SK-N-MC (cell line): ENCODE measurements at regions not wholly inside any gene's neighbourhood (a gene's known extent, or its start where the extent isn't known, plus 50 kb on each side); places are given as distances from the start of the nearest gene placed in this dataset.

ENCODE experiments used
- DNase-seq: peaks from one replicate; pipeline ENCODE4 v3.0.0-alpha.2; 2011; ENCODE audit warnings: low read depth, low spot score
- H3K27ac ChIP-seq: fragments of 200-600 bp; sonication (generic); 2 replicates; pipeline ENCODE4 v1.5.1; 2016; ENCODE audit warnings: mixed run types
- H3K36me3 ChIP-seq: fragments of 200-600 bp; sonication (generic); 2 replicates; pipeline ENCODE4 v1.6.1; 2017; ENCODE audit warnings: antibody characterized with exemption, low read length, mixed read lengths; ENCODE audit not compliant: insufficient read depth
- H3K4me3 ChIP-seq: fragments of 200-600 bp; sonication (generic); 2 replicates; pipeline ENCODE4 v1.5.1; 2016
- H3K9ac ChIP-seq: fragments of 200-600 bp; sonication (generic); 2 replicates; pipeline ENCODE4 v1.8.0; 2017; ENCODE audit warnings: mixed run types, mixed read lengths; ENCODE audit not compliant: insufficient read length
- H3K9me3 ChIP-seq: fragments of 200-600 bp; sonication (generic); 2 replicates; pipeline ENCODE4 v1.6.1; 2017; ENCODE audit warnings: low read depth, mild to moderate bottlenecking, antibody characterized with exemption, low read length, moderate library complexity, mixed read lengths
- EZH2 ChIP-seq: fragments of 200-600 bp; sonication (generic); IDR thresholded peaks from one replicate; pipeline ENCODE4 v1.6.1; 2017; ENCODE audit warnings: antibody characterized with exemption
- FOXP2 ChIP-seq: optimal IDR thresholded peaks from 2 replicates; pipeline ENCODE3; 2011; ENCODE audit warnings: mild to moderate bottlenecking, moderate library complexity; ENCODE audit not compliant: insufficient read depth; ENCODE audit errors: extremely low read length, control extremely low read depth
- POLR2AphosphoS5 ChIP-seq: IDR thresholded peaks from 2 replicates; pipeline ENCODE4 v1.6.1; 2012; ENCODE audit warnings: mild to moderate bottlenecking, low read depth, low read length, borderline replicate concordance

GRCh38 chr7:116347151-116347832 lies 137.0 kb downstream of the TES start:
- no peak overlapping the region for H3K4me3 ChIP-seq
- peaks cover 13% of the 10 kb centered on the region; the same call in 1 of the 2 replicates for H3K9me3 ChIP-seq
- no peak overlapping the region for H3K9ac ChIP-seq
- no peak overlapping the region for H3K27ac ChIP-seq
- no peak for TF ChIP-seq FOXP2
- no peak for DNase-seq
- no peaks in the 10 kb centered on the region; the same call in 1 of the 2 replicates for H3K36me3 ChIP-seq

- no peak for TF ChIP-seq EZH2
- no peak for TF ChIP-seq FOXP2
- TF ChIP-seq POLR2AphosphoS5 = no peak
- no peak overlapping the region for H3K27ac ChIP-seq
- H3K36me3 ChIP-seq = no peaks in the 10 kb centered on the region; the same call in 1 of the 2 replicates
- H3K9me3 ChIP-seq = peaks cover 11% of the 10 kb centered on the region; the same call in 1 of the 2 replicates
- H3K4me3 ChIP-seq = no peak overlapping the region
- no peak overlapping the region for H3K9ac ChIP-seq
- no peak for DNase-seq
Observed at GRCh38 chr7:116348346-116348745, 138.0 kb downstream of the TES start.

- Histone ChIP-seq H3K27ac (no peak overlapping the region), H3K36me3 (no peaks in the 10 kb centered on the region), H3K9ac (no peak overlapping the region), H3K4me3 (no peak overlapping the region), H3K9me3 (peaks cover 5% of the 10 kb centered on the region; the same call in 1 of the 2 replicates)
- TF ChIP-seq POLR2AphosphoS5 (no peak), FOXP2 (no peak)
- no peak for DNase-seq
Observed at GRCh38 chr7:116351966-116352365, 141.6 kb downstream of the TES start.

- H3K27ac ChIP-seq = peak overlapping the region; percentile 97
- no peak for DNase-seq
- H3K36me3 ChIP-seq = no peaks in the 10 kb centered on the region
- H3K4me3 ChIP-seq = no peak overlapping the region
- no peak overlapping the region for H3K9ac ChIP-seq
- TF ChIP-seq EZH2 = no peak
- no peak for TF ChIP-seq POLR2AphosphoS5
- no peak for TF ChIP-seq FOXP2
- H3K9me3 ChIP-seq = no peaks in the 10 kb centered on the region
Observed at GRCh38 chr7:116353647-116354046, 143.3 kb downstream of the TES start.

GRCh38 chr7:116354171-116354545 lies 143.8 kb downstream of the TES start:
- Histone ChIP-seq H3K27ac (peak overlapping the region; percentile 97), H3K36me3 (no peaks in the 10 kb centered on the region), H3K9ac (no peak overlapping the region), H3K9me3 (no peaks in the 10 kb centered on the region), H3K4me3 (no peak overlapping the region)
- TF ChIP-seq EZH2 = no peak
- no peak for TF ChIP-seq FOXP2
- no peak for DNase-seq

- peak overlapping the region; percentile 70 for H3K9ac ChIP-seq
- TF ChIP-seq POLR2AphosphoS5 = no peak
- no peak for TF ChIP-seq EZH2
- peak; percentile 99 for TF ChIP-seq FOXP2
Observed at GRCh38 chr7:116354546-116355423, 144.4 kb downstream of the TES start.

GRCh38 chr7:116355424-116355765 lies 144.1 kb upstream of the CAV2 start:
- Histone ChIP-seq H3K27ac (peak overlapping the region; percentile 97), H3K9me3 (no peaks in the 10 kb centered on the region), H3K4me3 (peak overlapping the region; percentile 75), H3K9ac (peak overlapping the region; percentile 70), H3K36me3 (no peaks in the 10 kb centered on the region)
- TF ChIP-seq EZH2 (no peak), FOXP2 (no peak), POLR2AphosphoS5 (peak; percentile 24; the same call in 1 of the 2 replicates)
- no peak for DNase-seq

More at GRCh38 chr7:116354546-116355423, 144.4 kb downstream of the TES start:
- peak; percentile 98 for DNase-seq
- no peaks in the 10 kb centered on the region for H3K36me3 ChIP-seq
- no peaks in the 10 kb centered on the region for H3K9me3 ChIP-seq
- peak overlapping the region; percentile 75 for H3K4me3 ChIP-seq
- peak overlapping the region; percentile 97 for H3K27ac ChIP-seq

- no peak for TF ChIP-seq EZH2
- TF ChIP-seq FOXP2 = no peak
- no peak for TF ChIP-seq POLR2AphosphoS5
- no peak for DNase-seq
- H3K9ac ChIP-seq = peak overlapping the region; percentile 70
- H3K4me3 ChIP-seq = peak overlapping the region; percentile 75; the same call in 1 of the 2 replicates
- H3K36me3 ChIP-seq = no peaks in the 10 kb centered on the region
- H3K9me3 ChIP-seq = no peaks in the 10 kb centered on the region
- H3K27ac ChIP-seq = peak overlapping the region; percentile 97
Observed at GRCh38 chr7:116356333-116356965, 143.1 kb upstream of the CAV2 start.
